Hematopoietic multipotent progenitor cell treated with erythropoietin and hydrocortisone succinate and interleukin-3 and kit ligand, for 17 days (in vitro differentiated cells): ENCODE measurements at regions not wholly inside any gene's neighbourhood (a gene's known extent, or its start where the extent isn't known, plus 50 kb on each side); places are given as distances from the start of the nearest gene placed in this dataset.
"Not testable (repeated sequence)": the region's sequence is repeated elsewhere in the genome, so short reads cannot be mapped to it uniquely, and the experiment has no call there.

Experiments
- DNase-seq: peaks from one replicate; pipeline ENCODE4 v3.0.0-alpha.2; 2015; ENCODE audit warnings: low spot score

DNA sequence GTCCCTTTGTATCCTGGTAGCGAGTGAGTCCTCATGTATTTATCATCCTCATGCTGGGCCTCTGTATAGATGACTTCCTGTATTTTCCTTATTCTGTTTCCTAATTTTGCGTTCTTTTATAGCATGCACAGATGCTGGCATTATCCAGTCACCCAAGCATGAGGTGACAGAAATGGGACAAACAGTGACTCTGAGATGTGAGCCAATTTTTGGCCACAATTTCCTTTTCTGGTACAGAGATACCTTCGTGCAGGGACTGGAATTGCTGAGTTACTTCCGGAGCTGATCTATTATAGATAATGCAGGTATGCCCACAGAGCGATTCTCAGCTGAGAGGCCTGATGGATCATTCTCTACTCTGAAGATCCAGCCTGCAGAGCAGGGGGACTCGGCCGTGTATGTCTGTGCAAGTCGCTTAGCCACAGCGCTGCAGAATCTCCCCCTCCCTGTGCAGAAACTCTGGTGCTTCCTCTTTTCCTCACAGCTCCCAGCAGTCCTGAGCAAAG lies 183.1 kb upstream of the PRSS58 start:
- no peak for DNase-seq

DNA sequence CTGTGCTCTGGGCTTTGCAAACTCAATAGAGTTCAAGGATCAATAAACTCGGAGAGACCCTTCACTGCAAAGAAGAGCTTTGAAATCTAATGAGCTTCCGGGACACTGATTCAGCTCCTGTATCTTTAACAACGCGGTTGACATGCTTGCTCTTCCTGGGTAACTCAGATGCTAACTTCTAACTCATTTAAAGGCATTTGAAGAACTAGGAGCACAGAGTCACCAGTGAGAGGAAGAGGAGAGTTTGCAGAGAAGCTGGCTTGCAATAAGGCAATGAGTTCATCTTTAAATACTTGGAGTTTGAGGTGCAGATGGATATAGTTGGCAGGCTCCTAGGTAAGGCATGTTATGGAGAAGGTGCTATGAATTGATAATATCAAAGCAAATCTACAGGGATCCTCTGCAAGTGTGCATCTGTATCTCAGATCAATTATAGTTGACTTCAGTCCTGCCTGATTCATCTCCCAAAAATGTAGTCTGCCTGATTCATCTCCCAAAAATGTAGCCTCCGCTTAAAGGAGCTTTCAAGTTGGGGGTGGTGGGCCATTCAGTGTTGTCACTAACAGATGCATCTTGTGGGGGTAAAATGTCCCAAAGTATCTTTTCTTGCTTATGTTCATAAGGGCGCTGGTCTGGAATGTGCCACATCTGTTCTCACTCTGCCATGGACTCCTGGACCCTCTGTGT lies 182.5 kb upstream of the PRSS58 start:
- no peak for DNase-seq

DNA sequence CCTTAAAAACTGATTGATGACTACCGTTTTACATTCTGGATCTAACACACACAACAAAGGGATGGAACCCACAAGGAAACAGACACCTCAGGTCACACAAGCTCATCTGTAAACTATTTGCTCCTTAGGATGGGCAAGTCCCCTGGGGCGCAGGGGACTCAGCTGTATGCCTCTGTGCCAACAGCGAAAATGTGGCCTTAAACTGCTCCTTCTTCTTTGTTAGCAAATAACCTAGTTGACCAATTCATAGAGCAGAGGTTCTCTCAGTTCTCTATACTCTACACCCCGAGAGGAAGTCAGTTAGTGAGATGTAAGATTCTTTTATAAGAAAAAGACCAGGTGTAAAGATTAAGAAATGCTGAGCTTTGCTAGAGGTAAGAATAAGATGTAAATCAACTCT lies 181.9 kb upstream of the PRSS58 start:
- no peak for DNase-seq

DNA sequence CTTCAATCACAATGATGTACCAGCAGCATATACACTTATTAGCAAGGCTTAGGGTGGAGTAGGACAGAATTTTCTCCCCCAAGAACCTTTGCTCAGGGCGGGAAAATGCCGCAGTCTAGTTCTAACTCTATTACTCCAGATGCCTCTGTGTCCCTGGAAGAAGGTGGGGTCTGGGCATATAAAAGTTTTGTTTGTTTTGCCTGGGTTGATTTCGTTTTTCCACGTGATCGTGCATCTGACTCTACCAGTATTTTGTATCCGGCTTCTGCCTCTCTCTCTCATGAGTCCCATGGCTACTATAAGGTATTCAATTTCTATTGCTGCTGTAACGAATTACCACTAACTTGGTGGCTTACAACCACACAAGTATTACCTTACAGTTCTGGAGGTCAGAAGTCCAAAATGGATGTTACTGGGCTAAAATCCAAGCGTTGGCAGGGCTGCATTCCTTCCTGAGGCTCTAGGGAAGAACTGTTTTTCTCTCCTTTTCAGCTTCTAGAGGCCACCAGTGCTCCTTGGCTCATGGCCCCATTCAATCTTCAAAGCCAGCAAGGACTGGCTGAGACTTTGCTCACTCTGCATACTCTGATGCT lies 181.2 kb upstream of the PRSS58 start:
- DNase-seq = no peak

DNA sequence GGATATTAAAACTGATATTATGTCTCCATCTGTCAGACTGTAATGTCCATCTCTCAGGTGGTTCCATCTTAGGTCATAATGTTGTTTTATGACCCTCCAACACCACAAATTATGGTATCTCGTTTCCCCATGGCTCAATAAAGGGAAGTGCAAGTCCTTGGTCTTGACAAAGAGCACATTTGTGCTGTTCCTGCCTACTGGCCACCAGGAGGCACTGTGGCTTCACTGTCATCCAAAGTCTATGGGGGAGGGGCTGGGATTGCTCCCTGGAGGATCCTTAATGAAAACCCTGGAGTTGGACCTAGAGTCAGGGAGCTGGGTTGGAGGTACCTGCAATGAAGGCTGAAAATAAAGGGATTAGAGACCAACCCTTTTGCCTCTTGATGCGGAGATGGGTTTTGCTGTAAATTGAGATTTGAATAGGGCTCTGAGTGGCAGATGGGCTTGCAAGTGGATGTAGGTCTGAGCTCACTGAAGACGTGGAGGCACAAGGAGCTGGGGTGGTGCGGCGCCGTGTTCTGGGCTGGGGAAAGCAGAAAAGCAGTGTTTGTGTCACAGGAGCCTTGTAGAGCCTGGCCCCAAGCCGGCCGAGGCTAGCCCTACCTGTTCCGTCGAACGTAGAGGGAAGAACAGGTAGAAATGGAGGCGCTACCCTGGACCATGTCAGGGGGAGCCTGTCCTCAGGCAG lies 180.5 kb upstream of the PRSS58 start:
- DNase-seq = peak; percentile 13

DNA sequence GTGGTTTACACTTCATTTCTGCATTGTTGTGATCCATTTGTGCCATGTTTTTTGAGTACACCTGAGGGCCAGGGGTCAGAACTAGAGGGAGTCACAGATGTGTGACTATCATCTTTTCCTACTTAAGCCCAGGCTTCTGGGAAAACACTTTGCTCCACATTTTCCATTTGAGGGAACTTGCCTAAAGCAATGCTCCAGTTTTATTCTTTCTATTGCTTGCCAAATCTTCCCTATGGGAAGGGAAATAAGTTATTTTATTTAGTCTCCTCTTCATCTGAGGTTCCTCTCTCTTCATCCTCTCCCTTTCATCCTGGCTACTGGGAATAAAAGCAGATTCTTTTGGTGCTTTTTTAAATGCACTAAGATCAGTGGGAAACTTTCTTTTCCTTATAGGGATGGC lies 179.9 kb upstream of the PRSS58 start:
- no peak for DNase-seq

DNA sequence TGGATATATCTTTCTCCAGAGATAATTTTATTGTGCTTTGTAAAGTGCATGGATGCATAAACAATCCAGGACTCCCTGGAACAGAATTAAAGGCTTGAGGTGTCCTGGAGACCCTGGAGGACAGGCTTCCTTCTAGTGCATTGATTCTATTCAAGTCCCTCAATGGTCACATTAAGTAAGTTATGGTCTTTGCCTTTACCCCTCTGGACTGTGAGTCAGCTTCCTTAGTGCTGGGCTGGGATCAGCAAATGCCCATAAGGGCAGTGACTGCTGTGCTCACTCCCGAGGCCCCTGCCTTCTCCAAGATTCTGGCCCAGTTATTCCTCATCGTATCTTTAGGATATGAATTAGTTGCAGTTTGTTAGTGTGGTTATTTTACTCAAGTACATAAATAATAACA lies 178.7 kb upstream of the PRSS58 start:
- no peak for DNase-seq

DNA sequence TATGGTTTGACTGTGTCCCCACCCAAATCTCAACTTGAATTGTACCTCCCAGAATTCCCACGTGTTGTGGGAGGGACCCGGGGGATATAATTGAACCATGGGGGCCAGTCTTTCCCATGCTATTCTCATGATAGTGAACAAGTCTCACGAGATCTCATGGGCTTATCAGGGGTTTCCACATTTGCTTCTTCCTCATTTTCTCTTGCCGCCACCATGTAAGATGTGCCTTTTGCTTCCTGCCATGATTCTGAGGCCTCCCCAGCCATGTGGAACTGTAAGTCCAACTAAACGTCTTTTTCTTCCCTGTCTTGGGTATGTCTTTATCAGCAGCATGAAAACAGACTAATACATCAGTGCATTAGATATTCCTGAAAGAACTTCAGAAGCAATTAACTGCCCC lies 177.7 kb upstream of the PRSS58 start:
- DNase-seq = not testable (repeated sequence)

DNA sequence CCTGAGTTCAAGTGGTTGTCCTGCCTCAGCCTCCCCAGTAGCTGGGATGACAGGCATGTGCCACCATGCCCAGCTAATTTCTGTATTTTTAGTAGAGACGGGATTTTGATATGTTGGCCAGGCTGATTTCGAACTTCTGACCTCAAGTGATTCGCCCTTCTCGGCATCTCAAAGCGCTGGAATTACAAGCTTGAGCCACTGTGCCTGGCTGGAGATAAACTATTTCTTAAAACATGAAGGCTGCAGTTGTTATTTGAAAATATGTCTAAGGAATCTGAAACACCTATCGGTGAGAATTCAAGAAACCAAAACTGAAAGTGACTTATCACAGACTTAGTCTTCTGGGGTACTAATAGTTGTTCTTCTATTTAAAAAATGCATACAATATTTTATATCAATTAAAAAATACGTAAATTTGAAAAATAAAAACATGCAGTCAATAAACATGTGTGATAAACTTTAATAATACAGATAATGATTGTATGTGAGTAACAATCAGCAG lies 176.9 kb upstream of the PRSS58 start:
- no peak for DNase-seq

DNA sequence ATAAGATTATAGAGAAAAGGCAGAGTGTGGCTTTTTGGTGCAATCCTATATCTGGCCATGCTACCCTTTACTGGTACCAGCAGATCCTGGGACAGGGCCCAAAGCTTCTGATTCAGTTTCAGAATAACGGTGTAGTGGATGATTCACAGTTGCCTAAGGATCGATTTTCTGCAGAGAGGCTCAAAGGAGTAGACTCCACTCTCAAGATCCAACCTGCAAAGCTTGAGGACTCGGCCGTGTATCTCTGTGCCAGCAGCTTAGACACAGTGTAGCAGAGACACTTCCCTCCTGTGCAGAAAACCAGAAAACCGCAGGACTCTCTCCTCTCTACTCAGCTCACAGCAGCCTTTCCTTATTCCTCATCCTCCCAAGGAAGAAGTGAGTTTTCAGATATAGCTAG lies 176.3 kb upstream of the PRSS58 start:
- not testable (repeated sequence) for DNase-seq

DNA sequence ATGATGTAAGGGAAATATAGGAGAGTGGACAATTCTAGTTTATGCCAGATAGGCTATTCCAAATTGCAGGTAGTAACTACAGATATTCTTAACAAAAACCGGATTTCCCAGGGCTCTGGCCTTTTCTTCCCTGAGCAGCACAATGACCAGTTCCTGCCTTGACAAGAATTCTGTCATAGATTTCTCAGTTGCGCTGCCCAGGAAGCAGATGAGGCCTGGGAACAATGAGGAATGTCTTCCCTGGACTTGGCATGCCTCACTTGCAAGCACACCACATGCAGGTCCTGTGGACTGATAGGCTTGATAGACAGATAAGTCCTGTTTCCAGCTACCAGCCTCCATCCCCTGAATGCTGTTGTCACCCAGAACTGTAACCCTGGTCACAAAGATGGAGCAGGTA lies 174.5 kb upstream of the PRSS58 start:
- DNase-seq = no peak

DNA sequence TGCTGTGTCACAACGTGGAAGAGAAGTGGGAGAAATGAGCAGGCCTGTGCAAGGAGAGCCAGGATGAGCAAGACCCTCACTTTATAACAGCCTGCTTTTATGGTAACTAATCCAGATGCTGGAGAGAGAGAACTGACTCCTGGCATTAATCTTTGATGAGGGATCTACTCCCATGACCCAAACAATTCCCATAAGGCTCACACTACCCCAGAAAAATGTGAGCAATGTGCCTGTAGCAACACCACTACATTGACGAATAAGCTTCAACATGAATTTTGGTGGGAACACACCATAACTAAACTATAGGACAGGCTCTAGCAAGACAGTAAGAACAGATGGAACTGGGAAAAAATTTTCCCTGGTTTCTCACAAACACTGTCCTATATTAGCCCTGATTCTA lies 173.6 kb upstream of the PRSS58 start:
- DNase-seq = no peak

DNA sequence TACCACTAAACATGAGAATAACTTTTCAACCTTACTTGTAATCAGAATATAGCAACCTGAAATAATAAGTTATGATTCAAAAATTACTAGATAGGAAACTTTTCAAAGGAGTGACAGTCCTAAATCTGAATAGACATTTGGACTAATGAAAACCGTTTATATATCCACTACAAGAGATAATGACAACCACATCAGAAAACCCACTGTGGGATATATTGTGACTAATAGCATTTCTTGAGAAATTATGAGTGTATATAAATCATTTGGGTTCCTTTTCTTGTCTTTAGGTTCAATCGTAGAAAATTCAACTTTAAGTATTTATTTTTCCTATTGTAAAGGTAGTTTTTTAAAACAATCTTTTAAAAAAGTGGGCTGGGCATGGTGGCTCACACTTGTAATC lies 170.2 kb upstream of the PRSS58 start:
- DNase-seq = no peak

DNA sequence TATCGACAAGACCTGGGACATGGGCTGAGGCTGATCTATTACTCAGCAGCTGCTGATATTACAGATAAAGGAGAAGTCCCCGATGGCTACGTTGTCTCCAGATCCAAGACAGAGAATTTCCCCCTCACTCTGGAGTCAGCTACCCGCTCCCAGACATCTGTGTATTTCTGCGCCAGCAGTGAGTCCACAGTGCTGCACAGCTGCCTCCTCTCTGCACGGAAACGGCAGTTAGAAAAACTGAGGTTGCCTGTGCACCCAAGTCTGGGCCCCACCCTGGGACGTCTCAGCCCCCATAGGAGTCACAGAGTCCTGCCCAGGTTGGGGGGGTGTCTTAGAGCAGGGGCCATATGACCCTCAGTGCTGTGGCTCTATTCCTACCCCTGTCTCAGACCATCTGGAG lies 167.4 kb upstream of the PRSS58 start:
- no peak for DNase-seq

DNA sequence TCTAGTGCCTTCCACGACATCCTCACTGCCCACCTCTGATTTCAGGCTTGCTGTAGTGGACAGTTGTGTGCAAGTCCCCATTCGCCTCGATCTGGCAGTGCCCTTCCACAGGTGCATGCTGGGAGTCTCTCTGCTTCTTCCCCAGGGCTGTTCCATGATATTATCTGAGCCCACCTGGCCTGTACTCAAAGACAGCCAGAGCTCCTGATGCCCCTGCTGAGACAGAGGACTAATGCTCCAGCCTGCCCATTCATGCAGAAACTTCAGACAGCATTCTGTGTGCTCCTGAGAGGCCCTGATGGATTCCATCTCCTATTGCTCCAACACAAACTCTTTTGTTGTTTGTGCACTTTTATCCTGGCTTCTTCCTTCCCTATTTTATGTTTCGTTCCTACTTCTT lies 164.8 kb upstream of the PRSS58 start:
- DNase-seq = no peak

DNA sequence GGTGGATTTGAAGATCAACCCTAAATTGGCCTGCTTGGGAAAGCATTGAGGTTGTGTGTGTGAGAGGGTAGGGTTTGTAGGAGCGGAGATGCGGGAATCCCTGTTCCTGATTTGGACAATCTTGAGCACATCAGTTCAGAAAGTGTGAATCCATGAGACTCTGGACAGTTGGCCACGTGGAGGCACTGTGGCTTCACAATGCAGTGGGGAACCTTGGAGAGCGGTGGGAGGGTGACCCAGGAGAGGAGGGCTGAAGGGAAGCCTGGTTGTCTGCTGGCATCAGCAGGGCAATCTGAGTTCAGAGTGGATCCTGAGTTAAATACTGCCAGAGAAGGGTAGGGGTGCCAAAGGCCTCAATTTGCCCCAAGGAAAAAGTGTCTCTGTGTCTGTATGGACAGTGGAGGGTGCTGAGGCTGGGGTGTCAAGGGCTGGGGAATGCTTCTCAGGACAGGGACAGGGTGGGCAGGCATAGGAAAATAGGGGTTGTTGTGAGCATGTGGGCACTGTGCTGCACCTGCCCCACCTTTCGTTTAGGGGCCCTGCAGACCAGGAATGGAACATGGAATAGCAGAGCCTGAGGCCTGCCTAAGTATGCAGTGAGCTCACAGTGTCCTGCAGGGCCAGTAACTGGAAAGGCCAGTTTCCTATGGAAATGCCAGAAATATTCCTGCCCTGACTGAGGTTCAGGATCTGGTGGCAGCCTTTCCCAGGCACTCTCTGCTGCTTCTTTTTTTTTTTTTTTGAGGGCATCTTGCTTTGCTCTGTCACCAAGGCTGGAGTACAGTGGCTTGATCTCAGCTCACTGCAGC lies 162.9 kb upstream of the PRSS58 start:
- DNase-seq = no peak

DNA sequence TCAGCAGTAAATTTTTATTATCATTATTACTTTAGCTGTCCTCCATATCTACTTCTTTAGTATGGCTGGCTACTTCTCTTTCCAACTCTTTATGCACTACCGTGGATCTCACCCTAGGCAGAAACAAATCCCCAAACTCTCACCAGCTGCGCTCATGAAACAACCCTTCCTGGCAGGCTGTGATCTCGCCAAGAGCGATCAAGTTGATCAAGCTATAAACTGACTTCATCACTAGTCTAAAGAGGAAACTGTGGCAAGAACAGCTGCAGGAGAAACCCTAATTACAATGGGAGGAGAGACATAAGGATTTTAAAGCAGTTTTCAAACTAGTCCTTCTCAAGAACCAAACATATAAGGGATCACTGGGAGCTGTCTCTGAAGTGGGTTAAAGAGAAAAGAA lies 160.5 kb upstream of the PRSS58 start:
- no peak for DNase-seq

DNA sequence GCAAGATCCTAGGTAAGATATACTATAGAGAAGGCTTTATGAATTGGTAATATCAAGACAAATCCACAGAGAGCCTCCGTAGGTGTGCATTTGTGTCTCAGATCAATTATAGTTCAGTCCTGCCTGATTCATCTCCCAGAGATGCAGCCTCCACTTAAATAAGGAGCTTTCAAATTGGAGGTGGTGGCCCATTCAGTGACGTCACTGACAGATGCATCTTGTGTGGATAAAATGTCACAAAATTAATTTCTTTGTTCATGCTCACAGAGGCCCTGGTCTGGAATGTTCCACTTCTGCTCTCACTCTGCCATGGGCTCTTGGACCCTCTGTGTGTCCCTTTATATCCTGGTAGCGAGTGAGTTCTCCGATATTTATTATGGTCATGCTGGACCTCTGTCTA lies 157.1 kb upstream of the PRSS58 start:
- no peak for DNase-seq

DNA sequence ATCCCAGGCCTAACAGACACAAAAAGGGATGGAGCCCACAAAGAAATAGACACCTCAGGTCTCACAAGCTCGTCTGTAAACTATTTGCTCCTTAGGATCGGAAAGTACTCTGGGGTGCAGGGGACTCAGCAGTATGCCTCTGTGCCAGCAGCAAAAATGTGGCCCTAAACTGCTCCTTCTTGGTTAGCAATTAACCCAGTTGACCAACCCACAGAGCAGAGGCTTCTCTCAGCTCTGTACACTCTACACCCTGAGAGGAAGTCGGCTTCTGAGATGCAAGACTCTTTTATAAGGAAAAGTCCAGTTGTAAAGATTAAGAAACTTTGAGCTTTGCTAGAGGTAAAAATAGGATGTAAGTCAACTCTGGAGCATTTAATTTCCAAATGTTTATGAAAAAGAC lies 156.3 kb upstream of the PRSS58 start:
- no peak for DNase-seq

DNA sequence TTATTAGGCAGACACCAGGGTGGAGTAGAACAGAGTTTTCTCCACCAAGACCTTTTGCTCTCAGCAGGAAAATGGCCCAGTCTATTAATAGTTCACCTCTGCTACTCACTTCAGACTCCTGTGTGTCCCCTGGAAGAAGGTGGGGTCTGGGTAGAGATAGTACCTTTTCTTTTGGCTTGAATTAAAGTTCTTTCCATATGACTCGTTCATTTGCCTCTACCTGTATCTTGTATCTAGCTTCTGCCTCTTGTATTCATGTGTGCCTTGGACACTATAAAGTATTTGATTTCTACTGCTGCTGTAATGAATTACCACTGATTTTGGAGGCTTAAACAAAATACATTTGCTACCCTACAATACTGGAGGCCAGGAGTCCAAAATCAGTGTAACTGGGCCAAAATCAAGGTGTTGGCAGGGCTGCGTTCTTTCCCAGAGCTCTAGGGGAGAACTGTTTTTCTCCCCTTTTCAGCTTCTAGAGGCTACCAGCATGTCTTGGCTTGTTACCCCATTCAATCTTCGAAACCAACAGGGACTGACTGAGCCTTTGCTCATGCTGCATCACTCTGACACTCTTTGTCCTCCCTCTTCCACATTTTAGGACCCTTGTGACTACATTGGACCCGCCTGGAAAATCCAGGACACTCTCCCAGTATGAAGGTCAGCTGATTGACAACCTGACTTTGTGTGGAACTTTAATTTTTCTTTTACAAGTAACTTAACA lies 155.6 kb upstream of the PRSS58 start:
- no peak for DNase-seq

DNA sequence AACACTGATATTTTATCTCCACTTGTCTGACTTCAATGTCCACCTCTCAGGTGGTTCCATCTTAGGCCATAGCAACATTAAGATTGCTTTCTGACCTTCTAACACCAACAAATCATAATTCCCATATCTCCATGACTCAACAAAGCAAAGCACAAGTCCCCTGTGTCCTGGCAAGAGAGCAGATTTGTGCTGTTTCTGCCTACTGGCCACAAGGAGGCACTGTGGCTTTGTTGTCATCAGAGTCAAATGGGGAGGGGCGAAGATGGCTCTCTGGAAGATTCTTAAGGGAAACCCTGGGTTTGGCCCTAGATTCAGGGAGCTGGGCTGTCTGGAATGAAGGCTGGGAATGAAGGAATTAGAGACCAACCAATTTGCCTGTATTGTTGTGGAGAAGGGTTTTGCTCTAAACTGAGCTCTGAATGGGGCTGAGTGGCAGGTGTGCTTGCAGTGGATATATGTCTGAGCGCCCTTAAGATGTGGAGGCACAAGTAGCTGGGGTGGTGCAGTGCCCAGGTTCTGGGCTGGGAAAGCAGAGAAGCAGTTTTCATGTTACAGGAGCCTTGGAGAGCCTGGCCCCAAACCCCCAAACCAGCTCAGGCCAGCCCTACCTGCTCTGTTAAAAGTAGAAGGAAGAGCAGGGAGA lies 154.8 kb upstream of the PRSS58 start:
- peak; percentile 9 for DNase-seq
